HG03039 (cell line): ENCODE measurements at regions not wholly inside any gene's neighbourhood (a gene's known extent, or its start where the extent isn't known, plus 50 kb on each side); places are given as distances from the start of the nearest gene placed in this dataset.

ENCODE experiments used
- ATAC-seq: cut with Tn5 transposase; IDR thresholded peaks from one replicate; pipeline ENCODE4 v1.9.1; 2021; ENCODE audit warnings: mild to moderate bottlenecking, moderate library complexity; ENCODE audit not compliant: unreplicated experiment

DNA sequence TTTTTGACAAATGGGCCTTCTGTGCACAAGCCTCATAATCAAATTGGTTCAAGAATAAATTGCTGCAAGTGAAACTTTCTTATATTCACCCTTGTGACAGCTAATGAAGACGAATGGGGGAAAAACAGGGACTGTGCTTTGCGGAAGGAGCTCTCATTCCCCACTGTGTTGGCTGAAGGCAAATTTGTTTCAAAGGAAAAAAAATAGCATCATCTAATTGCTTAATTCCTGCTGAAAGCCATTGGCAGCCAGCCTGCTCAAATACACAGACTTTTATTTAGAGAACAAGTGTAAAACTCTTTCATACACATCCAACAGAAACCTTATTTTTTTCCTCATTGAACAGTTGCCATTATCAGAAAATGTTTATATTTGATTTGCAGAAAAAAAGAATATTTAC is 172.3 kb downstream of the ARL6IP6 start:
- ATAC-seq, result no peak

DNA sequence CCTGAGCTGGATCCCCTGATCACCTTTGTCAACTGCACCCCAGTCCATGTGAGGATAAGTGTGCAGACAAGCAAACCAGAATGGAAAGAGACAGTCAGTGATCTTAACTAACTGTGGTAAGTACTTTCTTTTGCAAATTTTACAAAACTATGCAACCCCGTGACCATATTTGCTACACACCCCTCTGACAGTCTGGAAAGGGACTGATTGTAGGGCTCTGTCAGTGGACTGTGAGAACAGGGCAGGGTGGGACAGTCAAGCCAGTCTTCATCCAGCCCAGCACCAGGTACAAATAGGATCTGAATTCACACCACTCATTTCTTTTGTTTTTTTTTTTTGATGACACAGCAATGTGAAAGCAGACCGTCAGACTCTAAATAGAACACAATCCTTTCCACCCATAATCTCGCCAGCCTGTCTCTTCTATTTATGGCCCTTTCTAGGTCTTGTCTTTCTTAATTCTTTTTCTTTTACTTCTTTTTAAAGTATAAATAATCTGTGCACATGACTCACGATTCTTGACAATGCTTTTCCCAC is 165.6 kb downstream of the ARL6IP6 start:
- no peak for ATAC-seq

DNA sequence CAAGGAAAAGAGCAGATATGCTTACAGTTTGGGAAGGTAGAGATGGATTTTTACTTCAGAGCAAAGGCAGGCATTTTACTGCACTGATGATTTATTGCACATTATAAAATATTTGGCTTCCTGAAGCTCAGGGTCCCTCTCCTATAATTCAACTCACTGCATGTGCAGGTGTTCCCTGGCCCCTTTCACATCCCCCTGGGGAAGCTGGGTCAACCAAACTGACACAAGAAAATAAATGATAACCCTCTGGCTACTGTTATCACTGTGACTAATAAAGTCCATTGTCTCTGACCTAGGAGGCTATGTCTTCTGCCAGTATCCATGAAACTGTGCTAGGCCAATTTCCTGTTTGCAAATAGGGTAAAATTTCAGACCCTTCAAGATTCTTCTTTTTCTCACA is 163.1 kb downstream of the ARL6IP6 start:
- no peak for ATAC-seq

DNA sequence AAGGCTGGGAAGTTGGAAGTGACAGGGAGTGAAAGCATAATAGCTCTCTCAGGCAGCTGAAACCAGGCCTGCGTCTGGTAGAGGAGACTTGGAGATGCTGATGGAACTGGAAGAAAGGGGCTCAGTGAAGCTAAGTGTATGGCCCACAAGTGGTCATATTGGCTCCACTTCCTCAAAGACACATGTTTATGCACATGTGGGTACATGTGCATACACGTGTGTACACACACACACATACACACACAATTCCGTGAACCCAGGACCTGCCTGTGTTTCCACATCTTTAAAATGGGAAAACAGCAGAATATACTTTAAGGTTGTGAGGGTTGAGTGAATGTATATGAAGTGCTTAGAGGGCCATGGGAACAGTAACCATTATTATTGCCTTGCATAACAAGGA is 160.9 kb downstream of the ARL6IP6 start:
- ATAC-seq, result no peak

DNA sequence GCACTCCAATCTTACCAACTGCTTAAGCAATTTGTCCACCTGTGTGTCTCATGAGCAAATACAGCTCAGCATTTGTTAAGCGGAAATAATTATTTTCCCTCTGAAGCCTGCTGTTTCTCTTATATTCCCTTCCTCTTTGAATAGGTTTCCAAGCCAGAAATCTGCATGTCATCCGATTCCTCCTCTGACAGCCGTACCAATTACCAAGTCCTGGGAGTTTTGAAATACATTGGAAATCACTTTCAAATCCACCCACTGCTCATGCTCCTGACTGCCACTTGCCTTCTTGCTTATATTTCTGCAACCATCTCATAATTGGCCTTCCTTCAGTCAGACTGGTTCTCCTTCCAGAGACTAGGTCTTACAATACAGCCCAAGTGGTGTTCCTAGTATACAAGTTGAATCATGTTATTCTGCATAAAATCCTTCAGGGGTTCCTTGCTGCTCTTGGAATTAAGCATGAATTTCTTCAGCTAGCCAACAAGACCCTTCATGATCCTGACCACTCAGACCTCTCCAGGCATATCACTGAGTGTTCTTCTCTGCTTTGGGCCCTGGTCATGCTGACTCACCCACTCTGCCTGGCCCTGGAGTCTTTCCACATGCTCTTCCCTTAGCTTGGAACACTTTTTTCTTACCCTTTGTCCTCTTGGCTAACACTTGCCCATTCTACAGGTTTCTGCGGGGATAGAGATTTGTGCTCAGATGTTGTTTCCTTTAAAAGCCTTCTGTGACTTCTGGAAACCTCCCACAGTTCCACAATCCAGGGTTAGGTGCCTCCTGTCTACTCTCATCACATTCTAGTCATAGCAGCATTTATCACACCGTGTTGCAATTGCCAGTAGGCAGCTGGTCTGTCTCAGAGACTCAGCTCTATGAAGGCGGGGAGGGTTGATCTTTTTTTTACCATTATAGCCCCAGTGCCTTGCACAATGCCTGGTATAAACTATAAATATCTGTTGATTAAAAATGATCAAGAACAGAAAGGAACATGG is 157.6 kb downstream of the ARL6IP6 start:
- no peak for ATAC-seq

DNA sequence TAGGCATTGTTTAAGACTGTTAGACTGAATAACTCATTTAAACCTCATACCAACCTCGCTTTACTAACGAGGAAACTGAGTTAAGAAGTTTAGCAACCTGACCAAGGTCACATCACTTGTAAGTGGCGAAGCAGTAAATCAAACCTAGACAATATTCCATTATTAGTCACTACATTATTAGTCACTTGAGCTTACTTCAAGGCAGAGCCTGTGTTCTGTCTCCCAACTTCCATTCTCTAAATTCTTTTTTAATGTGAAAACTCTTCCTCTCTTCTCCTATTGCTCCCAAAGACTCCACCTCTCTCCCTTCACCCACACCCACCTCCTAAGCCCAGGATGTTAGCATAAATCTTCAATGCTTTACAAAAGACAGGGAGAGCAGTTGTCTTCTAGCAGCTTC is 156.5 kb downstream of the ARL6IP6 start:
- ATAC-seq, result no peak

DNA sequence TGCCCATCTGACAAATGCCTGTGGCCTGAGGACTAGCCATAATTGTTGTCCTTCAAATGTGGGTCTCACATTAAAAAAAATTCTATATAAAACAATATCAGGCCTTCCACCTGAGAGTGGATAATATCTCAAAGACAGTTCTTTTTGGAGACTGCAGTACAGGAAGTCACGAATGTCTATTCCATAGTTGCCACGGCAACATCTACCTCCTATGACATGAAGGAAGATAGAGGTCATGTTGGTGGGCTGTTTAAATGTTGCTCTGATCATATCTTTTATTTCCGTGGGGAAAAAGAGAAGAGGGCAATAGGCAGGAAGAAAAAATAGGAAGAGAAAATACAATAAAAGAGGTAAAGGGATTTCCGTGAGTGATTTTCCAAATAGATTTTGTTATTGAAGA is 151.8 kb downstream of the ARL6IP6 start:
- ATAC-seq, result no peak

DNA sequence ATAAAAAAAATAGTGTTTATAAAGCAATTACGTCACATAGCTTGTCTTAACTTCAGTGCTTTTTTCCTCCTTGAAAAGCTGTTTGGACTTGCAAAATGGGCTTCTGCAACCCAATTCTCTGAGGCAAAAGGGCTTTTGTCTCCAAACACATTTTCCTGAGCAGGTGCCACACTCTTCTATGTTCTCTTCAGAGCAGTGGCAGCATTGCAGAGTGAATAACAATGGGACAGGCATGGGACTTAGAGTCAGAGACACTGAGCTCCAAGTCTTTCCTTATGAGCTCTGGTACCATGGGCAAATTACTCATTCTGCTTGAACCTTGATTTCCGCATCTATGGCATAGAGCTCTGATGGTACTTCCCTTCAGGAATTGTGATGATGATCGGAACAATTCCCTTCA is 149.0 kb downstream of the ARL6IP6 start:
- no peak for ATAC-seq

DNA sequence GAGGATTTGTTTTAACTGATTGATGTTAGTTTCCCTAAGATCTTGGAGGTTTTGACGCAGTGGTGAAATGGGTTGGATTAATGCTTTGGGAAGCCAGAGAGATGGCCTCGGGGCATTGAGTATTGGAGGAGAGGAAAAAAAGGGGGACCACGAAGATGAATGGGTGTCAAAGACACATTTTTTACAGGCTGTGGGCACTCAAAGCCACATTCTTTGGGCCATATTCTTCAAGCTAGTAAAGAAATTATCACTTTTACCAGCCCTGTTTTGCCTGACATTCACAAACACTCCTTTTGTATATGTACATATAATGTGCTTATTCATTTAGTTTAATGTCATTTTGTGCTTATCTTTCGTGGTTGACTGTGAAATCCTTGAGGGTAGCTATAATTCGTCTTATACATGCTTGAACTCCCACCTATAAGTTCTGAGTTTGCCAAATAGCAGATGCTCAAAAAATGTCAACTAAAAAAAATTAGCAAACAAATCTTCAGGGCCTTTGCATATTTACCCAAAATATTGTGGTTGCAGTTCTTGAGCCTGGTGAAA is 146.3 kb downstream of the ARL6IP6 start:
- no peak for ATAC-seq

DNA sequence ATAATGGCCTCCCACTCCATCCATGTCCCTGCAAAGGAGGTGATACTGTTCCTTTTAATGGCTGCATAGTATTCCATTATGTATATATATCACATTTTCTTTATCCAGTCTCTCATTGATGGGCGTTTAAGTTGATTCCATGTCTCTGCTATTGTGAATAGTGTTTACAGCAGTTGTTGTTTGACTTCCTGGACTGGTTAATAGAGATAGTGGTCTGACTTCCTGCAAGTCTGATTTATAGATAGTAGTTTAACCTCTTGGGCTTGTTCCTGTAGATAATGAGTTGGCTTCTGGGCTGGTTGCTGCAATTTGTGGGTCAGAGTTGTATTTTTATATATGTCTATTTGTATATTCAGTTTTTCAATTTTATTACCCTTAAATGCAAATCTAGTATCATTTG is 145.4 kb downstream of the ARL6IP6 start:
- no peak for ATAC-seq

DNA sequence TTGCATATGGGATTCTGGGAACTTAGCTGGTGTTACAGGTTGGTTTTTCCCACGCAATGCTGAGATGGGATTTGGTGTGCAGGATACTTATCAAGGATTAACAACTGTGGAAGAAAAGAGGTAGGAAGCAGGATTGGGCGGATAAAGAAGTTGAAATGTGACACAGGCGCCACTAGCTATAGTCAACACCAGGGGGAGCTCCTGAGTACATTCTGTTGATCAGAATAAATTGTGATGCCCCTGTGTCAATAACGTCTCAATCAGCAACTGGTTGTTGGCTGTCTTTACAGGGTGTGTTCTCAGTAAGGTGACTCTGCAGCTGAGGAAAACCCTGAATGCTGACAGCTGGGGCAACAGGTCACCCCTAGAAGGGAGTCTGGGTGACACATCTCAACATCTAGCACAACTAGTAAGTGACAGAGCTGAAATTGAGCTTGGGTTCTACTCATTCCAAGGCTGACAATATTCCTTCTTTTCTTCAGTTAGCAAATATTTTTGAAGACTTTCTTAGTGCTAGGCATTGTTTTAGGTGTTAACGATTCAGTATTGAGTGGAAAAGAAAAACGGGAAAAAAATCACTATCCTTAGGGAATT is 143.0 kb downstream of the ARL6IP6 start:
- ATAC-seq, result no peak

DNA sequence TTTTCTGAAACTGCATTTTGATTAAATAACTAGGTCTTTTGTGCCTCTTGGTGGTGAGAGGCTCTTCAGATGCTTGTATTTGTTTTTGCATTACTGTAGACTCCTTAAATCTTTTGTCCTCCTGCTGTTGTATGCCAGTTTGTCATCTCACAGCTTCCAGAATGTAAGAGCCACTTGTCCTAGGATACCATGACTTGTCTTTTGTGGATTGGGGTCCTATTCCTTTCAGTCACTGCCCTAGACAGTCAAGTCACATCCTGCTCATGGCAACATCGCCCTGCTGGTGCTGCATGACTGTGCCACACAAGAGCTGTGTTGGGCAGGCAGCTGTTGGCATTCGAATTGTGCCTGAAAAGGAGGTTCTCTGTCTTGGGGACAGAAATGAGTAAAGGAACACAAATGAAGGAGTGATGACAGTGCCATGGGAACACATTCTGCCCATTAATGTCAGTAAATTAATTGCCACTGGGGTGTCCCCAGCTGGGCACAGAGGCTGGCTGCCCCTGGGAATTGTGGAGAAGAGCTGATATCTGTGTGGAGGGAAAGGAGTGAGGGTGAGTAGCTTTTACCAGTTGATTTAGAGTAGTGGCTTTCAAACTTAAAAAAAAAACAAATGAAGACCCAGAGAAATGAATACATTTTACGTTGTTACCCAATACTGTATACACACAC is 140.3 kb downstream of the ARL6IP6 start:
- ATAC-seq, result no peak

DNA sequence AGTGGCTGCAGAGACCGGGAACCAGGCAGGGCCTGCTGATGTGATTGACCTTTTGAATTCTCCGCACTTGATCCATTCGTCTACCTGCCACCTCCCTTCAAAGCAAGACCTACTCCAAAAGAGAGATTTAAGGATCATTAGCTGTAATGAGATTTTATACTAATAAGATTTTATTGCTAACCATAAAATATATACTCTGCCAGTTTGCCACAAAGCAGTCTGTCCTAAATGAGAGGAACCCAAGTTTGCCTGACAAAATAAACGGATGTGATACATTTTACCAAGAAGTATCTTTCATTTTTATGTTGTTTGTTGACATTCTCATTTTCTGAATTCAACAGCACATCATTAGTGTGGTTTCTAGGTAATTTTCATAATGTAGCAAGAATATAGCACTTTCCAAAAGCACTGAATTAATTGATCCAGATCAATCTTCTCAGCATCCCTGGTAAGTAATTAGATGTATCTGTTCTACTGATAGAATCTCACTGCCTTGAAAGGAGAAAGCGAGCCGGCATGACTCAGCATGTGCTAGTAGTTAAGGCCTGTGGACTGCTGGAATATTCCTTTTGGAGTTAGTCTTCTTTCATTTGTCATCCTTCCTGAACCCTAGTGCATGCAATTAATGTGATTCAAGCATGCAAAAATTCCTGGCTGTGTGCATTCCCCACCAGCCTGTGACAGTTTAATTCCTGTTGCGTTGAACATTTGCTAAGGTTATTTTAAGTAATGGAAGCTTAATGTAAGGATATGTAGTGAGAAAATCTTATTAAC is 128.5 kb downstream of the ARL6IP6 start:
- no peak for ATAC-seq

DNA sequence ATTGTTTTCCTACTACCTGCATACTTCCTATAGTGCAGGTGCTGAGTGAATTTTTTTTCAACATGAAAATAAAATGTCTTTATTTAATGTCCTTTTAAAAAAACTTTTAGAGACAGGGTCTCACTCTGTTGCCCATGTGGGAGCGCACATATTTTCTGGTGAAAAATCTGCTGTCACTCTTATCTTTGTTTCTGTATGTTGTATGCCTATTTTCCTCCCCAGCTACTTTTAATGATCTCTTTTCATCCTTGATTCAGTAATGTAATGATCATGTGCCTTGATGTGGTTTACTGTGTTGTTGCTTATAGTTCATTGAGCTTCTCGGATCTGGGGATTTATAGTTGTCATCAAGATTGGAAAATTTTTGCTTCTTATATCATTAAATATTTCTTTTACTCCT is 117.3 kb downstream of the ARL6IP6 start:
- ATAC-seq, result no peak

DNA sequence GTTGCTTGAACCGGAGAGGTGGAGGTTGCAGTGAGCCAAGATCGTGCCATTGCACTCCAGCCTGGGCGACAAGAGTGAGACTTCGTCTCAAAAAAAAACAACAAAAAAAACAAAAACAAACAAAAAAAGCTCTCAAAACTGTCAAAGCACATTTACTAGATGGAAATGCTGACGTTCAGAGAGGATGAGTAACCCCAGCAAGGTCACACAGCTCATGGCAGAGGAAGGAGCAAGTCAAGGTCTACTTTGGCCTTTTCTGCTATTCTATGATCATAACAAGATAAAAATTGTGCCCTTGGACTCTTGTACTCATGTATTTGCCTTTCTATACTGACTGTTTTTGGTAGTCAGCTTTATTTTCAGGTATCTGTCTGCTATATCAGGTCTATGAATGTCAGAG is 109.5 kb downstream of the ARL6IP6 start:
- ATAC-seq, result no peak

DNA sequence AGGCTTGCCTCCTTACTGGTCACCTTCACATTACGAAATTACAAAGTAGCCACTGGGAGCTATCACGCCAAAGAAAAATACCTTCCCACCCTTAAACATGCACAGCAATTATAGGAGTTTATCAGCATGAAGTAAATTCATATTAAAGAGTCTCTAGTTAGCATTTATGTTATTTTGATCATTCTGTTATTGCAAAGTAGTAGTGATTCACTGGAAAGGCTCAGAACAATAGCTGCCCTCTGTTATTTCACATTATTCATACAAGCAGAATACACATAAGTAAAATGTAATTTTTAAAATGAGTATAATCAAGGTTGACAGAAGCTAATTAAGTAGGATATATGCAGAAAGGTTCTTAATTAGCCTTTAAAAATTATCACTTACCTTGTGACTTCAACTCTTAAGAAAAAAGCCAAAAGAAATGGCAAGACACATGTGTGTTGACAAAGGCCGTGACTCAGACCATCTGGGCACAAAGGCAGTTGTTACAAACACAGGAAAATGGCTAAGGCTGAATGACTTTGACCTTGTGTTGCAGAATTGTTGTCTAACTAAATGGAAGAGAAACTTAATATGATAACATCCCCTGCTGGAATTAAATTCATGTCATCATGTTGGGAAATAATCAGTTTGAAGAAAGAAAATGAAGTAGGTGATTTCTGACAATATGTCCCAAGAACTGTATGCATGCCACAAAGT is 108.3 kb downstream of the ARL6IP6 start:
- no peak for ATAC-seq

DNA sequence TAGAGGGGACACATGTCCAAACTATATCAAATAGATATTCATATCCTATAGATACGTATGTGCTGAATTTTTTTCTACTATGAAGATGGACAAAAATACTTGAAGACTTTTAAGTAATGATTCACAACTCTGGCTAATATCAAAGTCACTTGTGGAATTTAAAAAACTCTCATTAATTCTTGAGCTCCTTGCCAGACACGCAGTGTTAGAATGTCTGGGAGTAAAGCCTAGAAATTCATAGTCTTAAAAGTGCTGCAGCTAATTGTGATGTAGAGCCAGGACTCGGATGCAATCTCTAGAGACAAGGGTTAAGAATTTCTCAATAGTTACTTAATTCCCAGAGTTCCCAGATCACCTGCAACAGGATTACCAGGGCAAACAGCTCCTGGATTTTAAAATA is 107.4 kb downstream of the ARL6IP6 start:
- ATAC-seq, result no peak

DNA sequence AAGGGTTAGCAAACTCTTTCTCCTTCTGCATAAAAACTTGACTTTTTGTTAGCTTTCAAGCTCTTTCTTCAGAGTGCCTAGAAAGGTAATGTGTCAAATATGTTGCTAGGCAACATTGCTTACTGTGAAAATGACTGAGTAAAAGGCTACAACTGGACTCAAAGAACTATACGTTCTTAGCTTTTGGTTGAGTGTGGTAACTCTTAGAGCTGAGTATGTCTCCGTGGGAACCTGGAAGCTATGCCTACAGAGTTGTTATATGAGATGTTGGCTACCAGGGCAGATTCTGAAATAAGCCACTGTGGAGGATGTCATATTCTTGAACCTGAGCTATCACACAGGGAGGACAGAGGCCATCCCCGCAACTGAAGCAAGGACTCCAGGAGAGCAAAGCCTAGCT is 105.5 kb downstream of the ARL6IP6 start:
- no peak for ATAC-seq

DNA sequence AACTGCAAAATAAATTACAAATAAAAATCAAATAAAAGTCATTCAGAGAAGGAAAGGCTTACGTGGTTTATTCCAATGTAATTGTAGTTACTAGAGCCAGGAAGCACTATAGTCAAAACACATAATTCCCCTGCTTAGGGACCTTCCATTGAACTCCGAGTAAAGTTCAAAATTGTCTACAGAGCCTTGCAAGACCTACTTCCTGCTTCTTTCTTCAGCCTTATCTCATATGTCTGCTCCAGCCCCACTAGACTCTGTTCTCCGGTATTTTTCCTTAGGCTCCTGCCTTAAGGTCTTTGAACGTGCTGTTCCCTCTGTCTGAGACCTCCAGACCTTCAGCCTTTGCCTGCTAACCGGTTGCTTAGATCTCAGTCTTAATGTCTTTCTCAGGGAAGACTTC is 104.3 kb downstream of the ARL6IP6 start:
- no peak for ATAC-seq

DNA sequence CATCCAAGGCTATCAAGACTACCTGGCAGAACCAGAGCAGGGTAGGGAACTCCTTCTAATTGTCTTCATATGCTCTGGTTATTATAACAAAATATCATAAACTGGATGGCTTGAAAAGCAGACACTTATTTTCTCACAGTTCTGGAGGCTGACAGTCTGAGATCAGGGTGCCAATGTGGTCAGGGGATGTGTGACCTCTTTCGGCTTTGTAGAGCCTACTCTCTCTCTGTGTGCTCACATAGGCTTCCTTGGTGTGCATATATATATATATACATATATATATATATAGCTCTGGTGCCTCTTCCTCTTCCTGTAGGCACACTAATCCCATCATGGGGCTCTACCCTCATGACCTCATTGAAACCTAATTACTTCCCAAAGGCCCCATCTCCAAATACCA is 101.6 kb downstream of the ARL6IP6 start:
- no peak for ATAC-seq
